Fibroblast of lung (primary cell): ENCODE measurements at regions not wholly inside any gene's neighbourhood (a gene's known extent, or its start where the extent isn't known, plus 50 kb on each side); places are given as distances from the start of the nearest gene placed in this dataset.

Source experiments
- DNase-seq, 2 donors: peaks; one replicate each; pipeline versions ENCODE4 v3.0.0 to v3.0.0-alpha.2; 2010; ENCODE audit warnings: low read depth in 2 of 2
- H2AFZ ChIP-seq: 2 replicates; pipeline ENCODE4 v1.5.1; 2012; ENCODE audit warnings: low read length, control low read depth, inconsistent platforms
- H3K27ac ChIP-seq: 2 replicates; pipeline ENCODE4 v1.5.1; 2011; ENCODE audit warnings: low read length, control low read depth; ENCODE audit not compliant: insufficient read depth
- H3K27me3 ChIP-seq: 2 replicates; pipeline ENCODE4 v1.5.1; 2011; ENCODE audit warnings: mild to moderate bottlenecking, low read length; ENCODE audit not compliant: control insufficient read depth, insufficient read depth
- H3K36me3 ChIP-seq: 2 replicates; pipeline ENCODE4 v1.5.1; 2011; ENCODE audit warnings: low read length; ENCODE audit not compliant: control insufficient read depth, insufficient read depth
- H3K4me1 ChIP-seq: 2 replicates; pipeline ENCODE4 v1.5.1; 2011; ENCODE audit warnings: low read length; ENCODE audit not compliant: control insufficient read depth, insufficient read depth; ENCODE audit errors: extremely low read depth
- H3K4me2 ChIP-seq: 2 replicates; pipeline ENCODE4 v1.5.1; 2011; ENCODE audit warnings: low read length, control low read depth; ENCODE audit not compliant: insufficient read depth; ENCODE audit errors: extremely low read depth
- H3K4me3 ChIP-seq, 4 experiments: fragments of 200-600 bp in 1 of 4; sonication (generic) in 1 of 4; replicated peaks in 1 of 4; 2 replicates each; pipeline ENCODE4 v1.5.1; 2011 to 2016; ENCODE audit warnings: low read length in 4 of 4, low read depth in 3 of 4, mild to moderate bottlenecking in 3 of 4, control low read depth in 2 of 4, inconsistent platforms in 1 of 4, mixed read lengths in 1 of 4; ENCODE audit not compliant: insufficient read depth in 1 of 4; ENCODE audit errors: control extremely low read depth in 1 of 4
- H3K79me2 ChIP-seq: 2 replicates; pipeline ENCODE4 v1.5.1; 2012; ENCODE audit warnings: mild to moderate bottlenecking, low read length, inconsistent platforms; ENCODE audit not compliant: control insufficient read depth, insufficient read depth
- H3K9ac ChIP-seq: 2 replicates; pipeline ENCODE4 v1.5.1; 2011; ENCODE audit warnings: mild to moderate bottlenecking, low read length, control low read depth; ENCODE audit not compliant: insufficient read depth
- H3K9me3 ChIP-seq: 2 replicates; pipeline ENCODE4 v1.5.1; 2012; ENCODE audit warnings: low read depth, low read length; ENCODE audit not compliant: control insufficient read depth, insufficient read depth
- H4K20me1 ChIP-seq: 2 replicates; pipeline ENCODE4 v1.5.1; 2011; ENCODE audit warnings: low read length; ENCODE audit not compliant: control insufficient read depth, insufficient read depth; ENCODE audit errors: extremely low read depth
- CTCF ChIP-seq, 2 donors: IDR thresholded peaks in 1 of 2; conservative IDR thresholded peaks in 1 of 2; 1 replicate in 1 of 2; 2 replicates in 1 of 2; pipeline ENCODE4 v1.5.1; 2011 to 2012; ENCODE audit warnings: low read length in 2 of 2, control low read depth in 1 of 2, inconsistent platforms in 1 of 2, low read depth in 1 of 2, mild to moderate bottlenecking in 1 of 2
- EZH2 ChIP-seq: IDR thresholded peaks from 2 replicates; pipeline ENCODE4 v1.5.1; 2012; ENCODE audit warnings: low read length, control low read depth, mild to moderate bottlenecking; ENCODE audit errors: missing control alignments

- no peaks in the 10 kb centered on the region for H3K79me2 ChIP-seq
- no peaks in the 10 kb centered on the region for H3K27me3 ChIP-seq
- no peak for DNase-seq
- no peak overlapping the region for H3K4me2 ChIP-seq
- H2AFZ ChIP-seq, result no peak overlapping the region
- H3K27ac ChIP-seq, result no peak overlapping the region
- H3K4me3 ChIP-seq, result no peak overlapping the region
- no peaks in the 10 kb centered on the region for H3K36me3 ChIP-seq
- H3K9me3 ChIP-seq, result no peaks in the 10 kb centered on the region
- no peak overlapping the region for H3K9ac ChIP-seq
- H3K4me1 ChIP-seq, result no peaks in the 10 kb centered on the region
- no peaks in the 10 kb centered on the region for H4K20me1 ChIP-seq
- TF ChIP-seq CTCF (conservative IDR thresholded peaks at IDR 0.05 in 1 of 2, IDR thresholded peaks at IDR 0.05 in 1 of 2; ENCODE audit: low read depth in 1 of 2, low read length in 2 of 2) (no peak), EZH2 (no peak)
Observed at GRCh38 chr5:142459209-142459608, 134.4 kb upstream of the SPRY4 start.

GRCh38 chr5:142455856-142456255, 131.0 kb upstream of the SPRY4 start:
- no peaks in the 10 kb centered on the region for H4K20me1 ChIP-seq
- no peak overlapping the region for H3K9ac ChIP-seq
- H3K4me2 ChIP-seq, result no peak overlapping the region
- H3K36me3 ChIP-seq, result no peaks in the 10 kb centered on the region
- H3K9me3 ChIP-seq, result no peaks in the 10 kb centered on the region
- no peaks in the 10 kb centered on the region for H3K4me1 ChIP-seq
- no peak overlapping the region for H2AFZ ChIP-seq
- no peak for TF ChIP-seq CTCF (conservative IDR thresholded peaks at IDR 0.05 in 1 of 2, IDR thresholded peaks at IDR 0.05 in 1 of 2; ENCODE audit: low read depth in 1 of 2, low read length in 2 of 2)
- TF ChIP-seq EZH2, result no peak
- H3K27ac ChIP-seq, result no peak overlapping the region
- no peaks in the 10 kb centered on the region for H3K79me2 ChIP-seq
- DNase-seq, result no peak
- no peak overlapping the region for H3K4me3 ChIP-seq
- H3K27me3 ChIP-seq, result no peaks in the 10 kb centered on the region

GRCh38 chr5:142453932-142454331, 129.1 kb upstream of the SPRY4 start:
- Histone ChIP-seq H3K9me3 (no peaks in the 10 kb centered on the region), H3K27ac (no peak overlapping the region), H4K20me1 (no peaks in the 10 kb centered on the region), H3K79me2 (no peaks in the 10 kb centered on the region), H3K27me3 (no peaks in the 10 kb centered on the region), H3K4me3 (no peak overlapping the region), H3K4me2 (no peak overlapping the region), H3K36me3 (no peaks in the 10 kb centered on the region), H3K4me1 (no peaks in the 10 kb centered on the region), H2AFZ (no peak overlapping the region), H3K9ac (no peak overlapping the region)
- no peak for DNase-seq
- TF ChIP-seq CTCF (conservative IDR thresholded peaks at IDR 0.05 in 1 of 2, IDR thresholded peaks at IDR 0.05 in 1 of 2; ENCODE audit: low read depth in 1 of 2, low read length in 2 of 2), result no peak
- TF ChIP-seq EZH2, result no peak
